Astrocyte of the hippocampus (primary cell): ENCODE measurements at regions not wholly inside any gene's neighbourhood (a gene's known extent, or its start where the extent isn't known, plus 50 kb on each side); places are given as distances from the start of the nearest gene placed in this dataset.

ENCODE experiments used
- DNase-seq: peaks from one replicate; pipeline ENCODE4 v3.0.0; 2011; ENCODE audit warnings: low read depth, low spot score

DNA sequence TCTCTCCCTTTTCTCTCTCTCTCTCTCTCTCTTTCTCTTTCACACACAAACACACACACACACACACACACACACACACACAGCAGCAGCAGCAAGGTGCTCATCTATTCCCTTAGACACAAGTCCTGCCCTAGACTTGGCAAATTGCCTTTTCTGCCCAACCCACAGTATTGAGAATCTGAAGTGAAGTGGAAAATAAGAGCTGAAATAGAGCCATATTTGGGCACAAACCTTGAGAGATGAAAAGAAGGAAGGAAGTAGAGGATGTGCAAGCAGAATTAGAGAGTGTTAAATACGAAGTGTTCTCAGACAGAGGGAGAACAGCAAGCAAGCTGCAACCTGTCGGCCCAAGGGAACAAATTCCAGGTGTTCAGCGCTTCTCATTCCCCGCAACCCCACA lies 557.5 kb upstream of the NOX3 start:
- DNase-seq = peak; percentile 77

DNA sequence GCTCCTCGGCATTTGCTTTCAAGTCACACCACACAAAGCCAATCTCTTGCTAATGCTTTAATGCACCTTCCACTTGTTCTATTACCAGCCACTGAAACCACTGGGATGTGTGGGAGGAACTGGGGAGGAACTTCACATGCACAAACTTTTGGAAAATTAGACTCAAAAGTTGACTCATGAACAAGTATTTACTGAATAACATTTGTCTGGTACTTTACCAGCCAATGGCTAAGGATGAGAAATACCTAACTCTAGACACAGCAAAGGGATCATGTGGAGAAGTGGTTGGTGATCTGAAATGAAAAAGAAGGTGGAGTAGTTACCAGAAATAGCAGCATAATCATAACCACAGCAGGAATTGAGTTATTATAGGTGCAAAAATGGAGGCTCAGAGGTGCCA lies 554.0 kb upstream of the NOX3 start:
- peak; percentile 18 for DNase-seq

DNA sequence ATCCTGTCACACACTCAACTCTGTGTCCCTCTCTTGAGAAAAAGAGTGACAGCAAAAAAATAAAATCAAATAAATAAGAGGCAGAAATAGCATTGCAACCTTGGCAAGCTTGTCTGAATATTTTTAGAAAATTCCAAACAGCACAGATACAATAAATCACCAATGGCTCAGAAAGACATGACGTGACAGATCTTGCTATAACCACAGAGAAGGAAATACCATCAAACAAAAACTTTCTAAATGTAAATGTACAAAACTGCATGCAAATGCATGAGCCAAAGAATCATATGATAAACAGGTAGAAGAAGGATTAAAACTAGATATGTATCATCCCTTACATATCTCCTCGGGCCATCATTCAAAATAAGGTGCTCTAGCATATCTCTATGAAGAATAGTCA lies 549.2 kb upstream of the NOX3 start:
- no peak for DNase-seq

DNA sequence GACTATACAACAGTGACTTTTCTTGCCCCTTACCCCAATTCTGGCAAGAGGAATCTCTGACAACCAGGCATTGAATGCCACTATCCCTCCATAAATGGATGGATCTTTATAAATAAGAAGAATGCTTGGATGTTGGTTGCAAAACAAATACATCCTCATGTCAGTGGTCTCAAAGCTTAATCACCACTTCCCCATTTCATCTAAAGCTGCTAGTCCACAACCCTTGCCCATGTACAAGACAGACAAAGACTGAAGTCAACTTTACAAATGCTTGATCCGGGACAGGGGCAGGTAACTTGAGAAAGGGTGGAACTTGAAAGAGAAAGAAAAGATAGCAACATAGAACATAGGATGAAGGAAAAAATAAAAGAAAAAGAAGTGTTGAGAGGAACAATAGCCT lies 540.5 kb upstream of the NOX3 start:
- DNase-seq = no peak

DNA sequence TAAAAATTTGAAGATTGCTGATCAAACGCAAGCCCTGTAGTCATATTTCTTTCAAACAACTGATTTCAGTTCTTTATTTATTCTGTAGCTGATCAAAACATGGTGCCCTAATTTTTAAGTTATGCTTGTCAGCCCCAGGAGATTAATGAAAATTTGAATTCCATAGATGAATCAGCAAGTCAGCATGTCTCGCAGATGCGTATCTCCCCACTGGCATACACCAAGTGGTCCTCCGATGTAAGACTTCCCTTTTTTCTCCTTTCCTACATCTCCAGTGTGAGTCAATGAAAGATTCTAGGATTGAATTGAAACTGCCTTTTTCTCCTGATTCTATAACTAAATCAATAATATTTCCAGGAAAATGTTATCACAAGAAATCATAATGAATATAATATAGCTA lies 539.6 kb upstream of the NOX3 start:
- DNase-seq = no peak

DNA sequence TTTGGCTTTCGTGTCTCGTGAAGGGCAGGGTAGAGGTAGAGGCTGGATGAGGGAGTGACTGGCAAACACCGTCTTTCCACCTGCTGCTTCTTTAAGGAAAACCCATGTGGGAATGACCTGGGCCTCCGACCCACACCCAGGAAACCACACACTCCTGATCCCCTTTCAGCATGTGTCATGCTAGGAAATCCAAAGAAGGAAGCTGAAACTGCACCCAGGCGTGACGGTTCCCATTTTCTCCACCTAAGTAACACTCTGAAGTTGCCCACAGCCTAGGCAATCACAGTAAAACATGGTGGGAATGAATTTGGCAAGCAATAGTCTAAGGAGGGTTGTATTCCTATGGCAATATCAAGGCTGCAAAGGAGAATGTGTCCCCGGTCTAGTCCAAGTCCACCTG lies 538.4 kb upstream of the NOX3 start:
- DNase-seq = no peak

DNA sequence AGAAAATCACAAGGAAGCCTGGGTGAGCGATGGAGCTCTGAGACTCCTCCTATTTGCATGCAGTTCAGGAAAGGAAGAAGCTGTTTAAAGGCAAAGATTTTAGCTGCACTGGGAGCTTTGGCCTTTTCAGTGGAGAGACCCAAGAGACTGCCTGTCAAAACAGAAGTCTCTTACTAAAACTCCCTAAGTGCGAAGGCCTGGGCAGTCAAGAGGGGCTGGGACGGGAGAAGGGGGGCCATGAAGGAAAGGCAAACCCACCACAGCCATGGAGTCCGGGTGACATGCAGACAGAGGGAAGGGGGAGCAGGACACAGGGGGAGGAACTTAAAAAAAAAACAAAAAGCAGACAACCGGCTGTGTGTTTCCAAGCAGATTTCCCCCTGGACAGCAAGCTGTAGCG lies 537.6 kb upstream of the NOX3 start:
- DNase-seq = no peak

DNA sequence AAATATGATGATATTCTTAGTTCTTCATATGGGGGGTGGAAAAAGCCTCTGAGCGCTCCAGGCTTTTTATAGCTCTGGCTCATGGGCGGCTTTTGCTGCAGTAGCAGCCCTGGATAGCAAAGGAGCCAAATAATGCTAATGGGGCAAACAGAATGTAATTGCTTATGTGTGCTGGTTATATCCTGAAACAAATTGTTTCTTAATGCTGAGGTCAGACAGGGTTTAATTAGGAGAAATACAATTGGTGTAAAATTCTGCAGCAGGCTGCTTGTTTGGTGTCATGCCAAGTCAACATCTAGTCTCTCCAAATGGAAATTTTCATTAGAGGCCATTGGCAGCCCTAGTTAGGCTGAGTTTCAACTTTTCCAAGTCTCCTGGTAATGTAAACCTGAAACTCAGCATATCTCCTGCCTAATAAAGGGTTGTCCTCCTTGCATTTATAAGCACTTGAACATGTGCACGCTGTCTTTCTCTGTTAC lies 530.1 kb upstream of the NOX3 start:
- DNase-seq = peak; percentile 41

DNA sequence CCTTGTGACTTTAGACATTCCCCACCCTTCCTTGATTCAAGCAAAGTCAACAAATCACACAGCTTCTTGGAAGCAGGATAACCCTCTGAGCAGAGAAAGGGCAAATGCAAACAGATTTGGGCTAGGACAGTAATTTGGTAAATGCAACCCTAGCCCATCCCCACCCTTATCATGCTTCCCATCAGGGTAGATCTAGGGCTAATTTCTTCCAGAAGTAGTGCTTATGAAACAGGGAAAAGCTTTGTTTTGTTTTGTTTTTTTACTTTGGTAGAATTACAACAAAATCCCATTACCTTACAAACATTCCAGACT lies 525.1 kb upstream of the NOX3 start:
- DNase-seq = no peak

DNA sequence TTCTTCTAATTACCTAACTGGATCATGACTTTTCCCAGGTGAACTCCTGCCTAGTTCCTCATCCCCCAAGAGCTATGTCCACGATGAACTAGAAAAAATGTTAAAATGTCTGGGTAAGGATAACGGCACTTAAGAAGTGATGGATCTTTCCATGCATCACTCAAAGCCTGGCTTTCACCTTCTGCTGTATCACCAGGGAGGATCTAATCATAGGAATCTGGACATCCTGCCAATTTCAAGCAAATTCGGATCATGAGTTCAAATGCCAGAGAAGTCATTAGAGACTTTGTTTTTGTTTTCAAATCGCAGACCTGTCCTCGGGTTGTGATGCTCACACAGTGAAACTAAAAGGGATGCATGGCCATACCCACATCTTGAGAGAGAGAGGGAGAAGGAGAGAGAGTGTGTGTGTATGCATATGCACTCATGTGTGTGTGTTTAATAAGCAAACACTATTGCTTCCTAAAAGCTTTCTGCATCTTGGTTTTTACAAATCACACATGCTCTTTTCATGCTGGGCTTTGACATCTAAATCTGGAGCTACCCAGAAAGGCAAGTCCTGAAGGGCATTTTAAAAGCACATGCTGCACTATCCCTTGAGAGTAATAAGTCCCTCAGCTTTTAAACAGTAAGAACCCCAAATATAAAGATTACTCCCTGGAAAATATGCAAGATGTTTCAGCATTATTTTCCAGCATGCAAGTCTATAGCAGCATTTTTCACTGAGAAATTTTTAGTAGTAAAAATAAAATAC lies 524.6 kb upstream of the NOX3 start:
- DNase-seq = no peak

DNA sequence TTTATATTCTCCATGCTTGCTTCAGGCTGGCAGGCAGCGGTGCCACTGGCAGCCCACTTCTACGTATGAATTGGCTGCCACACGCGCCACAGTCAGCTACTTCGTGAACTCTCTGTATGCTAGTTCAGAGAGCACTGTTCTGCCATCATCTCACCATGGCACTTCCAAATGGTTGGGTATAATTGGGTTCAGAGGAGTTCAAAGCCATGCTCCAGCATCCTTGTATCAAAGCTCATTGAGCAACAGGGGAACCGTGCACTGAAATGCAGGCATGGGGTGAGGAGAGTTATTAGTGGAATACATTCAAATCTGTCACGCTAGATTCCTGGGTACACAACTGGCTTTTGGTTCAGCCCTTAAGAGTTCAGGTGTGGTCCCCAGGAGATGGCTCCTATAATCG lies 519.9 kb upstream of the NOX3 start:
- no peak for DNase-seq

DNA sequence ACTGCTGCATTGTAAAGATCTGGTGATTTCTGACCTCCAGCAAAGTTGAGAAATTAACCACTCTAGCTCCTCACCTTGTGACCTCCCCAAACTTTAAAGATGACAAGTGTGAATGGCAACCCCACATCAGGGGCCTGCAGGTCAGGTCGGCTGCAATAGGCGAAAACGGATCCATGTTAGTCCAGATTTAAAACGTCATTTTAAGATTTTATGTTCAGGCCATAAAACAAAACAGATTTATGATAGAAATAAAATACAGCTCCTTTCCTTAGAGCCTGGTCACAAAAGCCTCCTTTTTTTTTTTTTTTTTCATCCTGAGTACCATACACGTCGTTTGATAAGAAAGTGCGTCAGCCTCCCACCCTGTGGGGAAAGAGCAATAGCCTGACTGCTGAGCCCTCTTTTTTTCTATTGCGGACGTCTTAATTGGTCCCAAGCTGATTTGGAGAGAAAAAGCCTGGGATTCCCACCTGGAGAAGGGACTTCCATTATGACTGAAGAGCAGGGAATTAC lies 519.2 kb upstream of the NOX3 start:
- DNase-seq = no peak

DNA sequence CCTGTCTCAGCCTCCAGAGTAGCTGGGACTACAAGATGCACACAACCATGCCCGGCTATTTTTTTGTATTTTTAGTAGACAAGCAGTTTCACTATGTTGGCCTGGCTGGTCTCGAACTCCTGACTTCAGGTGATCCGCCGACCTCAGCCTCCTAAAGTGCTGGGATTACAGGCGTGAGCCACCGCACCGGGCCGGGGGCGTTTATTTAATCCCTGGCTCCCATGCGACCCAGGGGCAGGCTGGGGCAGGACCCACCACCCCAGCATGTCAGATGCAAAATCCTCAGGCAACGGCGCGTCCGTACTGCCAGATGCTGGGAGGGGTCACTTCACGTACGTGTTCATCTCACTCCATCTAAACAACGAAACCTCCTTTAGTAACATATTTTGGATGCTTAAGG lies 518.7 kb upstream of the NOX3 start:
- no peak for DNase-seq

DNA sequence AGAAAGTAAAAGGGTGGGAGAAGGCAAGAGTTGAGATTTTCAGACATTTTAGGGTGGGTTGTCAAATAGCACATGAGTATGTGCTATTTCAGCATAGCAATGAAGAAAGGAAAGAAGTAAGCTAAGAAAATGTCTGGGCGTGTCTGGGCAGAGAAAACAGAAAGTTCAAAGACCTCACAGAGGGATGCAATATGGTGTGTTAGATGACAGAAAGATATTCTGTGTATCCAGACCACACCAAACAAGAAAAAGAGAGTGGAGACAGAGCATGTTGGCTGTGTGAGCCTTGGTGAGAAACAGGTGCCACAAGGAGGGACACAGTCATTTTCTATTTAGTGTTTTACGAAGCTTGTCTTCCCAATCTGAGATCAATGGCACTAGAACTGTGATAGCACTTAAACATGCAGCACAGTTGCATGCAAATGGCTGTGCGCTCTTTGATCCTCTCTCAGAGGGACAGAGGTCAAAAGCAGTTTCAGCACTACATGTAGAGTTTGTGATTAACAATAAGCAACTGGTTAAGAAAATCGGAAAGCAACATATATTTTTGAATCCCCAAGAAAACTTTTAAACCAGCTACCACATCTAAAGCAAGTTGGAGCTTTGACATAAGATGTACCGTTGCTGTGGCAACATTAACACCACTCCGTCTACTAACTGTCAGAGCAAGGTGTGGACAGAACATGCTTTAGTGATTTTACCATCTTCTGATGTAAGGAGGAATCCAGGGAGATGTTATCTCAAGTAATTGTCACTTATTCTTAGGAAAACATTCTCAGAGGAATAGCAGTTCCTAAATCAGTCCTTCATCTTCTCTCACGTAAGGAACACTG lies 515.5 kb upstream of the NOX3 start:
- no peak for DNase-seq

DNA sequence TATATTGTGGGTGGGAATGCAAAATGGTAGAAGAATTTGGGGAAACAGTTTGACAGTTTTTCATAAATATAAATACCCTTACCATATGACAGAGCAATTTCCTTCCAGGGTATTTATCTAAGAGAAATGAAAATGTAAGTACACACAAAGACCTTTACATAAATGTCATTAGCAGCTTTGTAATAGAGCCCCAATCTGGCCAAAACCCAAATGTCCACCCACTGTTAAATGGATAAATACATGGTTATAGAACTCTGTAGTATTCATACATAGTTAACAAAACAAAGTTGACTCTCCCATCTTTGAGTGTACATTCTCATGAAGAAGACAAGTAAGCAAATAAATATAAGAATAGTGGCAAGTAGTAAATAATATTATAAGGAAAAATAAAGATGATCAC lies 514.8 kb upstream of the NOX3 start:
- DNase-seq = no peak

DNA sequence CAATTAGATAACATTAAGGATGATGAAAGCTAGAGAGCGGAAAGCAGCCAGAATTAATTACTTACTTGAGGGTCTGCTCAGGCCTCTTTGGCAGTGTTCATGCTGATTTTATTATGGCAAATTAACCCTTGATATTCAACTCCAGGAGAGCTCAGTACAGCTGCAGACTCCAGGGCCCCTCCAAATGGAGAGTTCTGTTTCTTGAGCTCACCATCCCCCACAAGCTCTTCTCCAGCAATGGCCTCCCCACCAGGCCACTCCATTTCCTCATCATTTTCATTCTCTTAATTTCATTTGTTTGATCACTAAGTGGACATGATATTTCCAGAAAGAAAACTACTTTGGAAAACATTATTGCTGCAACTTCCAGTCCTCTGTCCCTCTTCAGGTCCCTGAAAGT lies 513.3 kb upstream of the NOX3 start:
- no peak for DNase-seq

DNA sequence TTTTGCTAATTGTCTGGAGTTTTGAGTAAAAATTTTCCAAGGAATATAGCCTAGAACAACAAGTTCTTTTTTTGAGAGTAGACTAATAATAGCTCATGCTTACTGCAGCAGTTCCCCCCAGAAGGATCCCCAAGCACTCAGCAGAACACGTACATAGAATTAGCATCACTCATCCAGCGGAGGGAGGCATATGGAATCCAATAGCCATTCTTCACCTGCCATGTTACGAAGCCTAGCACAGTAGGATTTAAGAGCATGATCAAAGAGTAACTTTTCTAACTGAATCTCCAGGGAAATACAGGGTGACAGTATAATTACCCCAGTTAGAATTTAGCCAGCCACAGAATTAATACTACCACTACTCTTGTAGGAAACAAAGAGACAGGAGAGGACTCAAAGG lies 511.7 kb upstream of the NOX3 start:
- no peak for DNase-seq

DNA sequence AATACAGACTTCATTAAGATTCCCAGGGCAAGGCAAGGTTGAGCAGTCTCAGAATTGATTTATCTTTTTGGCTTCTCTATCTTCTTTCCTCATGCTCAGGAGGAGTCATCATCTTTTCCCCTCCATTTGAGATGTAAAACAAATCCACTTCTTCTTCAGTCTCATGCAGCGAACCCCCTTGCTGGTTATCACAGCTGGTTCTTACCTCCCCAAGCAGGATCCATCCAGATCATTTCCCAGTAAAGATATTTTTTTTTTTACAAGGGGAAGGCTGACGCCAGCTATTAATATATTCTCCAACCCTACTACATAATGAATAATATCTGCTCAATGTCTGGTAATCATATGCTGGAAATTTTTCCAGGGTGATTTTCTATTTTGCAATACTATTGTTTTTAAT lies 508.9 kb upstream of the NOX3 start:
- no peak for DNase-seq

DNA sequence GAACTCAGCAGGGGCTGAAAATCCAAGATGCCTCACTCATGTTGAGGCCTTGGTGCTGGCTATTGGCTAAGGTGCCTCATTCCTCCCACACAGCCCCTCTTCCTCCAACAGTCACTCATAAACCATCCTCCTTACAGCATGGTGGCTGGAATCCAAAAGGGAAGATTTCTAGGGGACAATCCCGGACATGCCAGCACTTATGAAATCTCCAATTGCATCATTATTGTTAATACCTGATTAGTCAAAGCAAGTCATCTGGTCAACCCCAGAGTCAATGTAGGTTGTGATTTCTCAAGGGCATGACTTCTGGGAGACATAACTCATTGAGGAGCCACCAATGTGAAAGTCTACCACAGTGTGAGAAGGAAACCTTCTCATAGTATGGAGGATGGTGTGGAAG lies 506.6 kb upstream of the NOX3 start:
- DNase-seq = no peak

DNA sequence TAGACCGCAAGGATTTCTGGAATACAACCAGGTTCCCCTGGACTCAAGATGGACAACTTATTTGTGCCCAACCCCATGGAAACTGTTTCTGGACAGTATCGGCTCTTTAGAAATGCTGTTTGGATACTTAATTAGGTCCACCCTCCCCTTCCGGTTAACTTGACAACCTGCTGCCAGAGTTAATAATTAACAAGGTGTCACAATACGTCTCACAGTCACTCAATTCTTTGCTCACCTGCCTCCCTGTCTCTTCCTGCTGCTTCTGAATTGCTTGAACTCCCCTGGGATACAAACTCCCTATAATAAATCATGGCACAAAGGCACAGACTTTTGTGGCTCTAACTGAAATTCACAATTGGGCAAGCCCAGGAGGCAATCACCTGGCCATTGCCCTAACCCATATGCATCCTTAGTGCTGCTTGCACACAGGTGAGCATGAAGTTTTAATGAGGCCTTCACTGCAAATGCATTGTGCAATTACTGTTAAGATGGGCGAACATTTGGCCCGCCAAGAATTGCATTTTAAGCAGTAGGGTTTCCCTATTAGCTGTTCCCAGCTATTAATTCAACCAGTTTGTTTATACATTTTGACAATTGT lies 504.4 kb upstream of the NOX3 start:
- no peak for DNase-seq

DNA sequence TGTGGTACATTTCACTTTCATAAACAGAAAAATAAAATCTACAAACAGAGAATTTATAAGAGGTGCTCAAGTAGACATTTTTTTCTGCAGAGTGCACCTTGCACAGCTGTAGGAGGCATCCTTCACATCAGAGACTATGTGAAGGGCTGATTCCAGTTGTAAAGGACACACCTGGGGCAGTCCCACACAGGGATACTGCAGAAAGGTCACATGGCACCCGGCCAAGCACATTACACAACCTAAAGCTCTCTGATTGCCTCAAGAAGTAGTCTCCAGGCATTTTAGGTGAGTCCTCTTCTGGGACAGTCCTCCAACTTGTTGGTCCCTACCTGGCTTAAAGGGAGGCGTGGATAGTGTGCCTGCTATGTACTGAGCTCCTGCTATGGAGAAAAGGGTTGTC lies 502.9 kb upstream of the NOX3 start:
- DNase-seq = no peak

DNA sequence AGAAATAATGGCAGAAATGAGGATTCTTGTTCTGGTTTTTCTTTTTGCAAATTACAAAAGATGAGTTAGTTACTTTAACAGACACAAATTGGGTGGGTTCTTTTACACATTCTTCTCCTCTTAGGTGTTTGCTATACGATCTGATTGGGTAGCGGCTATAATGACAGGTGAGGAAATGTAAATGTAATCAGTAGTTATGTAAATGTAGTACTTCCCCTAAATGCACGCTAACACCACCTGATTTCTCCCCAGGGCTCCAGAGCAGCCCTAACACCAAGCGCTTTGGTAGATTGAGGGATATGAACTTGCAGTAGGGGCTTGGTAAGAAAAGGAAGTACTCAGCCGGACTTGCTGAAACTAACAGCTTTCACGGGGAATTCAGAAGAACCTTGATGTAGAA lies 499.4 kb upstream of the NOX3 start:
- no peak for DNase-seq

DNA sequence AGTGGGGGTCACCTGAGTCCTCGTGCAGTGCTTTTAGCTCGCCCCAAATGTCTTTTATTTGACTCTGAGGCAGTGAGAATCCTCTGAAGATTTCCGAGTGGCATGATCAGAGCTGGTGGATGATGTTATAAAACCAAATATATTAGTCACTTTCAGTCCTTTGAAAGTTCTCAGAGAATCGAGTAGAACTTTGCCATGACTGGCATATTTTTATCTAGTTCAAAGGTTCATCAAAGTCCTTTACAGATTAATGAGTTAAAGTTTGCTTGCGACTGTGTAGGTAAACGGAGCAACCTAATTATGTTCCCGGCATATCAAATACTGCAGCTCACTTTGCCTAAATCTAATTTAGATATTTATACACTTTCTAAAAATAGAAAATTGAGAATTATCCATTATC lies 498.5 kb upstream of the NOX3 start:
- DNase-seq = no peak
